Stomach (tissue), 4 donors: ENCODE measurements at regions not wholly inside any gene's neighbourhood (a gene's known extent, or its start where the extent isn't known, plus 50 kb on each side); places are given as distances from the start of the nearest gene placed in this dataset.

Experiments
- CTCF ChIP-seq, 7 experiments: fragments of 450-650 bp in 4 of 7; fragments of 200-600 bp in 3 of 7; sonication (generic) in 3 of 7; IDR thresholded peaks; one replicate each; pipeline ENCODE4 v1.5.1; 2016 to 2019; ENCODE audit warnings: antibody characterized with exemption in 7 of 7, control low read depth in 2 of 7, mild to moderate bottlenecking in 1 of 7
- EP300 ChIP-seq: sonication (generic); formaldehyde crosslinking; IDR thresholded peaks from one replicate; pipeline ENCODE4 v1.6.1; 2017; ENCODE audit warnings: antibody characterized with exemption
- POLR2A ChIP-seq, 4 donors: fragments of 450-650 bp; IDR thresholded peaks; one replicate each; pipeline ENCODE4 v1.6.1; 2016; ENCODE audit warnings: antibody characterized with exemption in 4 of 4, control low read depth in 2 of 4, mild to moderate bottlenecking in 1 of 4, moderate library complexity in 1 of 4
- POLR2AphosphoS5 ChIP-seq, 3 donors: sonication (generic); formaldehyde crosslinking; IDR thresholded peaks; one replicate each; pipeline ENCODE4 v1.6.1; 2016; ENCODE audit warnings: antibody characterized with exemption in 3 of 3

GRCh38 chrX:102042372-102043325, 82.8 kb upstream of the TCEAL2 start:
- TF ChIP-seq CTCF (IDR thresholded peaks at IDR 0.05) (no peak), POLR2AphosphoS5 (IDR thresholded peaks at IDR 0.05) (no peak), EP300 (no peak), POLR2A (IDR thresholded peaks at IDR 0.05) (no peak)
